ENCODE measurements at regions not wholly inside any gene's neighbourhood (a gene's known extent, or its start where the extent isn't known, plus 50 kb on each side); places are given as distances from the start of the nearest gene placed in this dataset.

DNA sequence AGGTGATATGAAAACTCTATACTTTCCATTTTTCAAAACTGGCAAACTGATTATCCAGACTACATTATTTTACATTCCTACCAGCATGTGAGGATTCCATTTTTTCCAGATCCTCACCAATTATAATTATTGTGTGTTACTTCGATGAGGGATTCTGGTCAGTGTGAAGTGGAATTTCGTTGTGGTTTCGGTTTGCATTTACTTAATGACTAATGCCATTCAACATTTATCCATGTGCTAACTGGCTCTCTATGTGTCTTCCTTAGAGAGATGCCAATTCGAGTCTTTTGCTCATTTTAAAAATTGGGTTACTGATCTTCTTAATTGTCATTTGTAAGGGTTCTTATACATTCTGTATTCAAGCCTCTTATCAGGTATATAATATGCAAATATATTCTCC lies 1551.3 kb upstream of the MIR17HG start:
- peaks cover 0 to 17% (median 0%) of the 10 kb centered on the region in 11 donors for H3K9me3 ChIP-seq
- ATAC-seq (no peak), DNase-seq (no peak)
- H3K4me1 ChIP-seq, result no peaks in the 10 kb centered on the region
- intact Hi-C loops (cut with DNase I), result no loop called here
- no peak overlapping the region for H3K27ac ChIP-seq
- H3K36me3 ChIP-seq, result no peaks in the 10 kb centered on the region
- WGBS, 2 donors, result 79 to 84% methylated on average over 4 of the region's 4 CpGs
- H3K27me3 ChIP-seq, result no peaks in the 10 kb centered on the region
- TF ChIP-seq, protein P1, sequence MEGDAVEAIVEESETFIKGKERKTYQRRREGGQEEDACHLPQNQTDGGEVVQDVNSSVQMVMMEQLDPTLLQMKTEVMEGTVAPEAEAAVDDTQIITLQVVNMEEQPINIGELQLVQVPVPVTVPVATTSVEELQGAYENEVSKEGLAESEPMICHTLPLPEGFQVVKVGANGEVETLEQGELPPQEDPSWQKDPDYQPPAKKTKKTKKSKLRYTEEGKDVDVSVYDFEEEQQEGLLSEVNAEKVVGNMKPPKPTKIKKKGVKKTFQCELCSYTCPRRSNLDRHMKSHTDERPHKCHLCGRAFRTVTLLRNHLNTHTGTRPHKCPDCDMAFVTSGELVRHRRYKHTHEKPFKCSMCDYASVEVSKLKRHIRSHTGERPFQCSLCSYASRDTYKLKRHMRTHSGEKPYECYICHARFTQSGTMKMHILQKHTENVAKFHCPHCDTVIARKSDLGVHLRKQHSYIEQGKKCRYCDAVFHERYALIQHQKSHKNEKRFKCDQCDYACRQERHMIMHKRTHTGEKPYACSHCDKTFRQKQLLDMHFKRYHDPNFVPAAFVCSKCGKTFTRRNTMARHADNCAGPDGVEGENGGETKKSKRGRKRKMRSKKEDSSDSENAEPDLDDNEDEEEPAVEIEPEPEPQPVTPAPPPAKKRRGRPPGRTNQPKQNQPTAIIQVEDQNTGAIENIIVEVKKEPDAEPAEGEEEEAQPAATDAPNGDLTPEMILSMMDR (IDR thresholded peaks at IDR 0.05), result no peak
- H3K4me3 ChIP-seq, result no peak overlapping the region

DNA sequence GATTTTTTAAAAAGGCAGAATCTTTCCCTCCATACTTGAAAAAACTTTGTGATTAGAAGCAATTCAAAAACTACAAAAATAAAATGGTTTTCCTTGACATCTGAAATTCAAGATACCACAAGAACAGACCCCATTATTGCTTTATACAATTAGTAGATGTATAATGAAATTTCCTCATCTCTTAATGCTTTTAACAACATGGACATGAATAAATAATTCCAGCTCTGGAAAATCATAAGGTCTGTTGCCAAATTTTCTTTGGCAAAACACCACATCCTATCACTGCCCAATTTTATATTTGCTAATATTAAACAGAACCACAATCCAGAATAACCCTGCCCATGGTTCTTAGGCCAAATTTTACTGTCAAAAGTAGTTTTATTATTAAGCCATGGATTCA lies 1543.6 kb upstream of the MIR17HG start:
- no peak for ATAC-seq
- no peaks in the 10 kb centered on the region for H3K4me1 ChIP-seq
- no peaks in the 10 kb centered on the region for H3K36me3 ChIP-seq
- no peak overlapping the region for H3K27ac ChIP-seq
- H3K9me3 ChIP-seq, result peaks cover 0 to 18% (median 0%) of the 10 kb centered on the region in 11 donors
- DNase-seq, result no peak
- no peaks in the 10 kb centered on the region for H3K27me3 ChIP-seq
- TF ChIP-seq, protein P1 (IDR thresholded peaks at IDR 0.05), result no peak
- H3K4me3 ChIP-seq, result no peak overlapping the region
- intact Hi-C loops (cut with DNase I), result no loop called here

DNA sequence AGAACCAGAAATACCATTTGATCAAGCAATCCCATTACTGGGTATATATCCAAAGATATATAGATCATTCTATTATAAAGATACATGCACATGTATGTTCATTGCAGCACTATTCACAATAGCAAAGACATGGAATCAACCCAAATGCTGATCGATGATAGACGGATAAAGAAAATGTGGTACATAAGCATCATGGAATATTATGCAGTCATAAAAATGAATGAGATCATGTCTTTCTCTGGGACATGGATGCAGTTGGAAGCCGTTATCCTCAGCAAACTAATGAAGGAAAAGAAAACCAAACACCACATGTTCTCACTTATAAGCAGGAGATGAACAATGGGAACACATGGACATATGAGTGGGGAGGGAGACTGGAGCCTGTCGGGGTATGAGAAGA lies 1540.9 kb upstream of the MIR17HG start:
- Histone ChIP-seq H3K9me3 (peaks cover 0 to 6% (median 0%) of the 10 kb centered on the region in 11 donors), H3K27me3 (no peaks in the 10 kb centered on the region), H3K36me3 (no peaks in the 10 kb centered on the region), H3K4me3 (no peak overlapping the region), H3K27ac (no peak overlapping the region), H3K4me1 (no peaks in the 10 kb centered on the region)
- TF ChIP-seq, protein P1 (IDR thresholded peaks at IDR 0.05), result no peak
- DNase-seq (no peak), ATAC-seq (no peak)
- 90 to 93% methylated on average over 4 of the region's 4 CpGs for WGBS, 2 donors
- intact Hi-C loops (cut with DNase I), result no loop called here

DNA sequence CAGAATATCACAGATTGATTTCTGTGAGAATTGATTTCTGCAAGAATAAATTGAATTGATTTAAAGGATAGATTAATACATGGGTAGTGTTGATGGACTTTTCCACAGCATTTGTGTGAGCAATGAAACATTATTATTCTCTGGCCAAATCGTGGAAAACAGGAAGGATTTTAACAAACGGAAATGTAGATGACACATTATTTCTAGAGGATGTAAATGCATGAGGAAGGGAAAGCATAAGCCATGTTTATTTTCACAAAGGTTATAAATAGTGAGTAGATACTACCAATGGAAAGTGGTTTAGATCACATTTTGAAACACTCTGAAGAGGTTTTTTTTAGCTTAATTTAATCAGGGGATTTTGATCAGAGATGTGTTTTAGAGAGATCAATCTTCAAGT lies 1534.6 kb upstream of the MIR17HG start:
- ATAC-seq (no peak), DNase-seq (no peak)
- intact Hi-C loops (cut with DNase I), result no loop called here
- WGBS, 2 donors, result 55 to 64% methylated on average over 2 of the region's 2 CpGs
- no peak overlapping the region for H3K27ac ChIP-seq
- no peaks in the 10 kb centered on the region for H3K4me1 ChIP-seq
- H3K9me3 ChIP-seq, result peaks cover 0 to 19% (median 0%) of the 10 kb centered on the region in 11 donors
- H3K36me3 ChIP-seq, result no peaks in the 10 kb centered on the region
- TF ChIP-seq, protein P1 (IDR thresholded peaks at IDR 0.05), result no peak
- no peak overlapping the region for H3K4me3 ChIP-seq
- H3K27me3 ChIP-seq, result no peaks in the 10 kb centered on the region

DNA sequence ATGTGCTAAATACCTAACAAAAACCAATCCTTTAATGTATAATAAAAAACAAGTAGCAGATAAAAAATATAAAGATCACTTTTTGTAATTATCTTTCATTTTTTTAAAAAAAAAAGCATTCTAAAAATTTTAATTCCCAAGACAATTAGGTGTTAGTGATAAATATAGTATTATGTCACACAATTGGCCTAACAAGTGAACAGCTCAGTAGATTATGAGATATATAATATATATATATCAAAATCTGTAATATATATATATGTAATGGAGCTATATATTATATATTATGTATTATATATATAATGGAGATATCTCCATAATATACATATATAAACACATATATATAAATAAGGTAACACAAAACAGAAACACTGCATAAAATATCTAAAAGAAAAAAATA lies 1531.1 kb upstream of the MIR17HG start:
- Histone ChIP-seq H3K4me3 (no peak overlapping the region), H3K27me3 (no peaks in the 10 kb centered on the region), H3K4me1 (no peaks in the 10 kb centered on the region), H3K9me3 (peaks cover 0 to 26% (median 4%) of the 10 kb centered on the region in 11 donors), H3K27ac (no peak overlapping the region), H3K36me3 (no peaks in the 10 kb centered on the region)
- TF ChIP-seq, protein P1 (IDR thresholded peaks at IDR 0.05), result no peak
- ATAC-seq (no peak), DNase-seq (no peak)
- intact Hi-C loops (cut with DNase I), result no loop called here

All from heart right ventricle (tissue), 16 donors.